Small intestine (tissue), 7 donors: ENCODE measurements at regions not wholly inside any gene's neighbourhood (a gene's known extent, or its start where the extent isn't known, plus 50 kb on each side); places are given as distances from the start of the nearest gene placed in this dataset.

Experiments used
- DNase-seq, 2 donors: peaks; one replicate each; pipeline versions ENCODE4 v3.0.0 to v3.0.0-alpha.2; 2013
- FAIRE-seq: peaks from 2 replicates; lab custom pipeline; 2012; peaks lifted over from hg19 to GRCh38; lab: Jason Lieb, UNC
- H3K27ac ChIP-seq, 3 donors: one replicate each; pipeline ENCODE4 v1.5.1; 2013; ENCODE audit warnings: low read length in 2 of 3, mild to moderate bottlenecking in 2 of 3, control low read depth in 1 of 3, inconsistent platforms in 1 of 3, low read depth in 1 of 3, moderate library complexity in 1 of 3
- H3K27me3 ChIP-seq, 3 donors: one replicate each; pipeline ENCODE4 v1.6.1; 2013; ENCODE audit warnings: low read length in 3 of 3, inconsistent platforms in 1 of 3; ENCODE audit not compliant: control insufficient read depth in 3 of 3, insufficient read depth in 3 of 3
- H3K36me3 ChIP-seq, 3 donors: one replicate each; pipeline ENCODE4 v1.6.1; 2013; ENCODE audit warnings: low read length in 3 of 3, inconsistent platforms in 1 of 3, low read depth in 1 of 3, mild to moderate bottlenecking in 1 of 3, moderate library complexity in 1 of 3; ENCODE audit not compliant: control insufficient read depth in 3 of 3, insufficient read depth in 2 of 3
- H3K4me1 ChIP-seq, 3 donors: one replicate each; pipeline ENCODE4 v1.6.1; 2013; ENCODE audit warnings: low read length in 2 of 3, inconsistent platforms in 1 of 3, low read depth in 1 of 3, mild to moderate bottlenecking in 1 of 3, moderate library complexity in 1 of 3; ENCODE audit not compliant: control insufficient read depth in 3 of 3, insufficient read depth in 2 of 3
- H3K4me3 ChIP-seq, 3 donors: one replicate each; pipeline ENCODE4 v1.5.1; 2013; ENCODE audit warnings: low read length in 3 of 3, control low read depth in 1 of 3, inconsistent platforms in 1 of 3, low read depth in 1 of 3, mild to moderate bottlenecking in 1 of 3, moderate library complexity in 1 of 3
- H3K9me3 ChIP-seq, 2 donors: one replicate each; pipeline ENCODE4 v1.6.1; 2013; ENCODE audit warnings: low read depth in 1 of 2, low read length in 1 of 2; ENCODE audit not compliant: control insufficient read depth in 2 of 2, insufficient read depth in 1 of 2
- WGBS, 3 donors: extraction: QIAGEN DNeasy Blood & Tissue Kit; methylation state at CpG; one replicate each; pipeline ENCODE4 v1.1.7; 2013; 5-methylcytosine and 5-hydroxymethylcytosine counted together
- donor health status: healthy with polysubstance abuse.
- donor health status: control.
- donor health status: control.
- donor health status: Bipolar disorder and iron deficiency.
- donor health status: healthy.

GRCh38 chr2:21519412-21519811, 395.6 kb downstream of the TDRD15 start:
- H3K9me3 ChIP-seq = no peaks in the 10 kb centered on the region
- DNase-seq (no peak), FAIRE-seq (no peak)
- H3K27ac ChIP-seq = no peak overlapping the region
- H3K4me1 ChIP-seq = no peaks in the 10 kb centered on the region
- WGBS, 3 donors = 89 to 100% (median 90%) methylated on average over 1 of the region's 1 CpG
- no peaks in the 10 kb centered on the region for H3K27me3 ChIP-seq
- no peaks in the 10 kb centered on the region for H3K36me3 ChIP-seq
- no peak overlapping the region for H3K4me3 ChIP-seq

DNA sequence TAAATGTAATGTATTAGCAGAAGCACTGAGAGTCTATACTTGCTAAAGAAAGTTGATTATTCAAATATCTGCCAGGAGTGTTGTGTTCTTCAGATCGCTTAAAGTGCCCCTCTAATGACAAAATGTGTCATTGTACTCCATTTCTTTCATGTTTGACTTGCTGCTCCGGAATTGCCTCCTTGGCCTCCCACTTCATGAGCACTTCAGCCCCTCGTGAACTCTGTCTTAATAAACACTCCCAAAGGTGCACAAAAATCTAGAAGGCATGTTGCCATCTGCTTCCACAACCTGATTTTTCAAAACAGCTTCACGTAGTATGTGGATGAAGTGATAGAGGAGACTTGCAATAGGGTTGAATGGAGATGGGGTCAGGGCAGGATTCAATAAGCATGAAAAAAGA, 396.1 kb downstream of the TDRD15 start:
- Histone ChIP-seq H3K27me3 (no peaks in the 10 kb centered on the region), H3K9me3 (no peaks in the 10 kb centered on the region), H3K36me3 (no peaks in the 10 kb centered on the region), H3K4me3 (no peak overlapping the region), H3K4me1 (no peaks in the 10 kb centered on the region), H3K27ac (no peak overlapping the region)
- FAIRE-seq (no peak), DNase-seq (no peak)
- WGBS, 3 donors = 60 to 73% (median 63%) methylated on average over 4 of the region's 4 CpGs

- Histone ChIP-seq H3K4me3 (no peak overlapping the region), H3K9me3 (peaks cover 4 to 26% of the 10 kb centered on the region in 2 donors), H3K36me3 (no peaks in the 10 kb centered on the region), H3K27ac (no peak overlapping the region), H3K27me3 (no peaks in the 10 kb centered on the region), H3K4me1 (no peaks in the 10 kb centered on the region)
- 51 to 67% (median 56%) methylated on average over 4 of the region's 4 CpGs for WGBS, 3 donors
- DNase-seq (no peak), FAIRE-seq (no peak)
These were observed 412.1 kb downstream of the TDRD15 start for GRCh38 chr2:21535826-21536225.

DNA sequence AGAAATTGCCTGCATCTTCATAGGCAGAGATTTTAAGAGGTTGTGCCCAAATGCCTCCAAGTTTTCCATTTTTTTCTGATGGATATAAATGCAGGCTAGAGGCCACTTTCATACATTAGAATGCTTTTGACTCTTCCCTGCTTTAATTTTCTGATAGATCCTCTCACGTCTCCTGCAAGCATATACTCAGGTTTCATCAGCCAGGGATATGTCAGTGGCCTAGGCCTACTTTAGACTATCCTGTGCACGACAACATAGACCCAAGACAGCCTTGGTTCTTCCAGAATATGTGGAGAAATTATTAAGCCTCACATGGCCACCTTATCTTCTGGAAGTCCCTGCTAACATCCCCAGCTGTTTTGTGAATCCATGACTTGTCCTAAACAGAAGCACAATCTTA, 415.9 kb downstream of the TDRD15 start:
- peaks cover 4 to 24% of the 10 kb centered on the region in 2 donors for H3K9me3 ChIP-seq
- no peak for DNase-seq
- no peaks in the 10 kb centered on the region for H3K36me3 ChIP-seq
- no peak overlapping the region for H3K4me3 ChIP-seq
- FAIRE-seq = no peak
- H3K27ac ChIP-seq = no peak overlapping the region
- 61 to 77% (median 68%) methylated on average over 2 of the region's 2 CpGs for WGBS, 3 donors
- no peaks in the 10 kb centered on the region for H3K4me1 ChIP-seq
- no peaks in the 10 kb centered on the region for H3K27me3 ChIP-seq

DNA sequence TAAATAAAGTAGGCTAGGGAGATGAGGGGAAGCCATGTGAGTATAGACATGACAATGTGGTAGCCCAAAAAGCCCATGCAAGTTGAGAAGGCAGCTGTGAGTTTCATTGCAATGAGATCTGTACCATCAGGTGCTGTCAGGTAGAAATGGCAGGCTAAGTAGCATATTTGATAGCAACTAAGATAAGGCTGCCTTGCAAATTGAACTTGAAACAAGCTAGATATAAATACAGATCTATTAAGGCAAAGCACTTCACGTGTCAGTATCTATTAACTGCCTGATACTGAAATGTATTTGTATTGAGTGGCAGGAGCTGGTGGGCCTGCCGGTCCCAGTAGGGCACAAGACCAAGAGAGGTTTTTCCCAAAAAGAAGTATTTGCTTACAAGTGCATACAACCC, 419.9 kb downstream of the TDRD15 start:
- FAIRE-seq = no peak
- Histone ChIP-seq H3K27me3 (no peaks in the 10 kb centered on the region), H3K9me3 (no peaks in the 10 kb centered on the region), H3K36me3 (no peaks in the 10 kb centered on the region), H3K4me1 (no peaks in the 10 kb centered on the region), H3K27ac (no peak overlapping the region), H3K4me3 (no peak overlapping the region)
- WGBS, 3 donors = 39 to 77% (median 50%) methylated on average over 2 of the region's 2 CpGs
- DNase-seq = no peak

DNA sequence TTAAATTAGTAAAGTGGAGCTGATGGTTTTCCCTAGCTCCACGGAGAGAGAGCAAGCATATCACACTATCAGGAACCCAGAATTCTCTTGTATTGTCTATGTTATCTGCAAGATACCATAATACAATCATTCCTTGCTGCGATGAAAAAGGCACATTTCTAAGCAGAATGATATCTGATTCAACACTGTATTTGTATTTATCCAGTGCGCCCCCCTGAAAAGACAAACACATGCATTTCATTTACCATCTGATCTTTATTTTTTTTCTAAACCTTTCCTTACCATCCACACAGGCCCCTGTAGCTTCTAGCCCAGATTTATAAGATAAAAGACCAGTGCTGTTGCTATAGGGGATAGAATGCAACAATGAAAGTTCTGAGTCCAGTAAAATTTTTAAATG, 420.6 kb downstream of the TDRD15 start:
- Histone ChIP-seq H3K27ac (no peak overlapping the region), H3K9me3 (no peaks in the 10 kb centered on the region), H3K36me3 (no peaks in the 10 kb centered on the region), H3K27me3 (no peaks in the 10 kb centered on the region), H3K4me3 (no peak overlapping the region), H3K4me1 (no peaks in the 10 kb centered on the region)
- no peak for FAIRE-seq
- DNase-seq = no peak
- 38 to 73% (median 58%) methylated on average over 3 of the region's 3 CpGs for WGBS, 3 donors

GRCh38 chr2:21552981-21553380, 429.2 kb downstream of the TDRD15 start:
- H3K4me3 ChIP-seq = no peak overlapping the region
- no peak for DNase-seq
- H3K27me3 ChIP-seq = no peaks in the 10 kb centered on the region
- no peak for FAIRE-seq
- no peak overlapping the region for H3K27ac ChIP-seq
- H3K4me1 ChIP-seq = no peaks in the 10 kb centered on the region
- no peaks in the 10 kb centered on the region for H3K9me3 ChIP-seq
- no peaks in the 10 kb centered on the region for H3K36me3 ChIP-seq

- Histone ChIP-seq H3K4me3 (no peak overlapping the region), H3K4me1 (no peaks in the 10 kb centered on the region), H3K36me3 (no peaks in the 10 kb centered on the region), H3K27ac (no peak overlapping the region), H3K27me3 (no peaks in the 10 kb centered on the region), H3K9me3 (no peaks in the 10 kb centered on the region)
- no peak for FAIRE-seq
- DNase-seq = no peak
- WGBS, 3 donors = 77 to 79% (median 78%) methylated on average over 4 of the region's 4 CpGs
These were observed 435.6 kb downstream of the TDRD15 start for GRCh38 chr2:21559351-21559750.

- H3K27me3 ChIP-seq = no peaks in the 10 kb centered on the region
- H3K27ac ChIP-seq = no peak overlapping the region
- WGBS, 3 donors = 0% methylated on average over 1 of the region's 1 CpG; no CpG with 5 or more reads in 2 of the 3 donors
- no peaks in the 10 kb centered on the region for H3K4me1 ChIP-seq
- H3K4me3 ChIP-seq = no peak overlapping the region
- no peaks in the 10 kb centered on the region for H3K9me3 ChIP-seq
- H3K36me3 ChIP-seq = no peaks in the 10 kb centered on the region
- FAIRE-seq (no peak), DNase-seq (no peak)
These were observed 438.2 kb downstream of the TDRD15 start for GRCh38 chr2:21561965-21562364.
